Endothelial cell of umbilical vein (primary cell): ENCODE measurements at regions not wholly inside any gene's neighbourhood (a gene's known extent, or its start where the extent isn't known, plus 50 kb on each side); places are given as distances from the start of the nearest gene placed in this dataset.

ENCODE experiments used
- EZH2 ChIP-seq: IDR thresholded peaks from 2 replicates; pipeline ENCODE4 v1.6.1; 2012; ENCODE audit warnings: borderline replicate concordance, low read depth, mild to moderate bottlenecking, moderate library complexity, low read length, inconsistent platforms; ENCODE audit not compliant: severe bottlenecking
- FOS ChIP-seq: IDR thresholded peaks from 2 replicates; pipeline ENCODE4 v1.6.1; 2011; ENCODE audit warnings: mild to moderate bottlenecking, low read length, moderate library complexity, borderline replicate concordance; ENCODE audit not compliant: insufficient read depth

DNA sequence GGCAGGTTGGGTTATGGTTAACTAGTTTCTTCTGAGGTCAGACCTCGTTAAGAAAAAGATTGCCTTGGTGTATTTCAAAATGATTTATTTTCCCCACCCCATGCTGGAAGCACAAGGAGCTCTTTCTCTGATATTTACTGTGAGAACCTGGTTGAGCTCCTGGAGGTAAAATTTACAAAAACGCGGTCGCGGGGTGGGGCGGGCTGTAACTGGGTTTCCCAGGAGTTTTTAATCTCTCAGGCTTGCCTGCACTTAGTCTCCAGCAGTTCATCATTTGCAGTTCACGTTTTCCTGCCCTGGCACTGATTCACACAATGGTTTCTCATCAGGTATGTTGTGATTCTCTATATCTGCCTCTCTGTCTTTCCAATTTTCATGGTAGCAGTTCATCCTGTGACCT lies 67.9 kb upstream of the PDE3A start:
- TF ChIP-seq EZH2 (no peak), FOS (no peak)
